Stimulated activated CD4-positive, alpha-beta T cell treated with anti-CD3 and anti-CD28 coated beads, Interleukin-2, amount 100 ng/mL, for 4 hours (primary cell): ENCODE measurements at regions not wholly inside any gene's neighbourhood (a gene's known extent, or its start where the extent isn't known, plus 50 kb on each side); places are given as distances from the start of the nearest gene placed in this dataset.

Experiments
- DNase-seq: peaks from one replicate; pipeline ENCODE4 v3.0.0-alpha.2; 2020; ENCODE audit warnings: low read depth

GRCh38 chr14:50038398-50039119, 77.8 kb downstream of the VCPKMT start:
- DNase-seq, result no peak

- no peak for DNase-seq
These were observed 77.3 kb downstream of the VCPKMT start for GRCh38 chr14:50039120-50039517.

- no peak for DNase-seq
These were observed 76.5 kb downstream of the VCPKMT start for GRCh38 chr14:50039734-50040400.

- DNase-seq, result peak; percentile 25
These were observed 76.0 kb downstream of the VCPKMT start for GRCh38 chr14:50040401-50040775.

- no peak for DNase-seq
These were observed 75.4 kb downstream of the VCPKMT start for GRCh38 chr14:50040895-50041465.

- no peak for DNase-seq
These were observed 74.4 kb downstream of the VCPKMT start for GRCh38 chr14:50041980-50042379.

GRCh38 chr14:50044042-50044651, 72.2 kb downstream of the VCPKMT start:
- no peak for DNase-seq

GRCh38 chr14:50045039-50045711, 71.2 kb downstream of the VCPKMT start:
- peak; percentile 44 for DNase-seq

GRCh38 chr14:50045837-50046236, 70.5 kb downstream of the VCPKMT start:
- DNase-seq, result no peak

GRCh38 chr14:50047274-50047676, 69.1 kb downstream of the VCPKMT start:
- no peak for DNase-seq

GRCh38 chr14:50049093-50049492, 67.3 kb downstream of the VCPKMT start:
- DNase-seq, result no peak

- DNase-seq, result no peak
These were observed 66.4 kb downstream of the VCPKMT start for GRCh38 chr14:50049703-50050570.

- DNase-seq, result no peak
These were observed 65.3 kb downstream of the VCPKMT start for GRCh38 chr14:50051106-50051505.

GRCh38 chr14:50051706-50052105, 64.7 kb downstream of the VCPKMT start:
- DNase-seq, result no peak

GRCh38 chr14:50052517-50052916, 63.9 kb downstream of the VCPKMT start:
- no peak for DNase-seq

GRCh38 chr14:50053935-50054334, 62.4 kb downstream of the VCPKMT start:
- no peak for DNase-seq

- no peak for DNase-seq
These were observed 60.7 kb downstream of the VCPKMT start for GRCh38 chr14:50055461-50056228.

GRCh38 chr14:50056435-50056834, 59.9 kb downstream of the VCPKMT start:
- DNase-seq, result no peak

- DNase-seq, result no peak
These were observed 59.0 kb downstream of the VCPKMT start for GRCh38 chr14:50057331-50057730.

- no peak for DNase-seq
These were observed 58.3 kb downstream of the VCPKMT start for GRCh38 chr14:50058113-50058512.
